GM23338 (cell line): ENCODE measurements at regions not wholly inside any gene's neighbourhood (a gene's known extent, or its start where the extent isn't known, plus 50 kb on each side); places are given as distances from the start of the nearest gene placed in this dataset.

Experiments
- EZH2 ChIP-seq: fragments of 200-600 bp; sonication (generic); IDR thresholded peaks from one replicate; pipeline ENCODE4 v1.8.0; 2017; ENCODE audit warnings: antibody characterized with exemption, mild to moderate bottlenecking, low read depth; ENCODE audit not compliant: unreplicated experiment
- EZH2phosphoT487 ChIP-seq: fragments of 200-600 bp; sonication (generic); IDR thresholded peaks from one replicate; pipeline ENCODE4 v1.8.1; 2018; ENCODE audit warnings: antibody characterized with exemption; ENCODE audit not compliant: unreplicated experiment
- POLR2AphosphoS5 ChIP-seq: IDR thresholded peaks from 2 replicates; pipeline ENCODE4 v1.6.1; 2016; ENCODE audit warnings: antibody characterized with exemption, low read depth
- TF ChIP-seq, protein P1 (sequence below), 2 experiments: fragments of 200-600 bp in 1 of 2; sonication (generic) in 1 of 2; conservative IDR thresholded peaks; 2 replicates each; pipeline versions ENCODE4 v1.5.1 to v1.6.1; 2016 to 2017; ENCODE audit warnings: antibody characterized with exemption in 2 of 2, low read depth in 2 of 2, mild to moderate bottlenecking in 2 of 2, moderate library complexity in 1 of 2
- TF ChIP-seq, protein P2 (sequence below): fragments of 250-450 bp; sonication (Bioruptor Pico); IDR thresholded peaks from 2 replicates; pipeline ENCODE4 v1.5.0; 2020; ENCODE audit warnings: mild to moderate bottlenecking, moderate library complexity
- TF ChIP-seq, protein P3 (sequence below): IDR thresholded peaks from 2 replicates; pipeline ENCODE4 v1.6.1; 2016; ENCODE audit warnings: antibody characterized with exemption

- TF ChIP-seq, protein P1, sequence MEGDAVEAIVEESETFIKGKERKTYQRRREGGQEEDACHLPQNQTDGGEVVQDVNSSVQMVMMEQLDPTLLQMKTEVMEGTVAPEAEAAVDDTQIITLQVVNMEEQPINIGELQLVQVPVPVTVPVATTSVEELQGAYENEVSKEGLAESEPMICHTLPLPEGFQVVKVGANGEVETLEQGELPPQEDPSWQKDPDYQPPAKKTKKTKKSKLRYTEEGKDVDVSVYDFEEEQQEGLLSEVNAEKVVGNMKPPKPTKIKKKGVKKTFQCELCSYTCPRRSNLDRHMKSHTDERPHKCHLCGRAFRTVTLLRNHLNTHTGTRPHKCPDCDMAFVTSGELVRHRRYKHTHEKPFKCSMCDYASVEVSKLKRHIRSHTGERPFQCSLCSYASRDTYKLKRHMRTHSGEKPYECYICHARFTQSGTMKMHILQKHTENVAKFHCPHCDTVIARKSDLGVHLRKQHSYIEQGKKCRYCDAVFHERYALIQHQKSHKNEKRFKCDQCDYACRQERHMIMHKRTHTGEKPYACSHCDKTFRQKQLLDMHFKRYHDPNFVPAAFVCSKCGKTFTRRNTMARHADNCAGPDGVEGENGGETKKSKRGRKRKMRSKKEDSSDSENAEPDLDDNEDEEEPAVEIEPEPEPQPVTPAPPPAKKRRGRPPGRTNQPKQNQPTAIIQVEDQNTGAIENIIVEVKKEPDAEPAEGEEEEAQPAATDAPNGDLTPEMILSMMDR (conservative IDR thresholded peaks at IDR 0.05; ENCODE audit: low read depth in 2 of 2), result no peak
- no peak for TF ChIP-seq EZH2
- TF ChIP-seq EZH2phosphoT487, result no peak
- TF ChIP-seq, protein P2, sequence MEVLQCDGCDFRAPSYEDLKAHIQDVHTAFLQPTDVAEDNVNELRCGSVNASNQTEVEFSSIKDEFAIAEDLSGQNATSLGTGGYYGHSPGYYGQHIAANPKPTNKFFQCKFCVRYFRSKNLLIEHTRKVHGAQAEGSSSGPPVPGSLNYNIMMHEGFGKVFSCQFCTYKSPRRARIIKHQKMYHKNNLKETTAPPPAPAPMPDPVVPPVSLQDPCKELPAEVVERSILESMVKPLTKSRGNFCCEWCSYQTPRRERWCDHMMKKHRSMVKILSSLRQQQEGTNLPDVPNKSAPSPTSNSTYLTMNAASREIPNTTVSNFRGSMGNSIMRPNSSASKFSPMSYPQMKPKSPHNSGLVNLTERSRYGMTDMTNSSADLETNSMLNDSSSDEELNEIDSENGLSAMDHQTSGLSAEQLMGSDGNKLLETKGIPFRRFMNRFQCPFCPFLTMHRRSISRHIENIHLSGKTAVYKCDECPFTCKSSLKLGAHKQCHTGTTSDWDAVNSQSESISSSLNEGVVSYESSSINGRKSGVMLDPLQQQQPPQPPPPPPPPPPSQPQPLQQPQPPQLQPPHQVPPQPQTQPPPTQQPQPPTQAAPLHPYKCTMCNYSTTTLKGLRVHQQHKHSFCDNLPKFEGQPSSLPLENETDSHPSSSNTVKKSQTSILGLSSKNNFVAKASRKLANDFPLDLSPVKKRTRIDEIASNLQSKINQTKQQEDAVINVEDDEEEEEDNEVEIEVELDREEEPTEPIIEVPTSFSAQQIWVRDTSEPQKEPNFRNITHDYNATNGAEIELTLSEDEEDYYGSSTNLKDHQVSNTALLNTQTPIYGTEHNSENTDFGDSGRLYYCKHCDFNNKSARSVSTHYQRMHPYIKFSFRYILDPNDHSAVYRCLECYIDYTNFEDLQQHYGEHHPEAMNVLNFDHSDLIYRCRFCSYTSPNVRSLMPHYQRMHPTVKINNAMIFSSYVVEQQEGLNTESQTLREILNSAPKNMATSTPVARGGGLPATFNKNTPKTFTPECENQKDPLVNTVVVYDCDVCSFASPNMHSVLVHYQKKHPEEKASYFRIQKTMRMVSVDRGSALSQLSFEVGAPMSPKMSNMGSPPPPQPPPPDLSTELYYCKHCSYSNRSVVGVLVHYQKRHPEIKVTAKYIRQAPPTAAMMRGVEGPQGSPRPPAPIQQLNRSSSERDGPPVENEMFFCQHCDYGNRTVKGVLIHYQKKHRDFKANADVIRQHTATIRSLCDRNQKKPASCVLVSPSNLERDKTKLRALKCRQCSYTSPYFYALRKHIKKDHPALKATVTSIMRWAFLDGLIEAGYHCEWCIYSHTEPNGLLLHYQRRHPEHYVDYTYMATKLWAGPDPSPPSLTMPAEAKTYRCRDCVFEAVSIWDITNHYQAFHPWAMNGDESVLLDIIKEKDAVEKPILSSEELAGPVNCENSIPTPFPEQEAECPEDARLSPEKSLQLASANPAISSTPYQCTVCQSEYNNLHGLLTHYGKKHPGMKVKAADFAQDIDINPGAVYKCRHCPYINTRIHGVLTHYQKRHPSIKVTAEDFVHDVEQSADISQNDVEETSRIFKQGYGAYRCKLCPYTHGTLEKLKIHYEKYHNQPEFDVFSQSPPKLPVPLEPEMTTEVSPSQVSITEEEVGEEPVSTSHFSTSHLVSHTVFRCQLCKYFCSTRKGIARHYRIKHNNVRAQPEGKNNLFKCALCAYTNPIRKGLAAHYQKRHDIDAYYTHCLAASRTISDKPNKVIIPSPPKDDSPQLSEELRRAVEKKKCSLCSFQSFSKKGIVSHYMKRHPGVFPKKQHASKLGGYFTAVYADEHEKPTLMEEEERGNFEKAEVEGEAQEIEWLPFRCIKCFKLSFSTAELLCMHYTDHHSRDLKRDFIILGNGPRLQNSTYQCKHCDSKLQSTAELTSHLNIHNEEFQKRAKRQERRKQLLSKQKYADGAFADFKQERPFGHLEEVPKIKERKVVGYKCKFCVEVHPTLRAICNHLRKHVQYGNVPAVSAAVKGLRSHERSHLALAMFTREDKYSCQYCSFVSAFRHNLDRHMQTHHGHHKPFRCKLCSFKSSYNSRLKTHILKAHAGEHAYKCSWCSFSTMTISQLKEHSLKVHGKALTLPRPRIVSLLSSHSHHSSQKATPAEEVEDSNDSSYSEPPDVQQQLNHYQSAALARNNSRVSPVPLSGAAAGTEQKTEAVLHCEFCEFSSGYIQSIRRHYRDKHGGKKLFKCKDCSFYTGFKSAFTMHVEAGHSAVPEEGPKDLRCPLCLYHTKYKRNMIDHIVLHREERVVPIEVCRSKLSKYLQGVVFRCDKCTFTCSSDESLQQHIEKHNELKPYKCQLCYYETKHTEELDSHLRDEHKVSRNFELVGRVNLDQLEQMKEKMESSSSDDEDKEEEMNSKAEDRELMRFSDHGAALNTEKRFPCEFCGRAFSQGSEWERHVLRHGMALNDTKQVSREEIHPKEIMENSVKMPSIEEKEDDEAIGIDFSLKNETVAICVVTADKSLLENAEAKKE (CRISPR knock-in tag), result no peak
- TF ChIP-seq POLR2AphosphoS5, result no peak
- TF ChIP-seq, protein P3, sequence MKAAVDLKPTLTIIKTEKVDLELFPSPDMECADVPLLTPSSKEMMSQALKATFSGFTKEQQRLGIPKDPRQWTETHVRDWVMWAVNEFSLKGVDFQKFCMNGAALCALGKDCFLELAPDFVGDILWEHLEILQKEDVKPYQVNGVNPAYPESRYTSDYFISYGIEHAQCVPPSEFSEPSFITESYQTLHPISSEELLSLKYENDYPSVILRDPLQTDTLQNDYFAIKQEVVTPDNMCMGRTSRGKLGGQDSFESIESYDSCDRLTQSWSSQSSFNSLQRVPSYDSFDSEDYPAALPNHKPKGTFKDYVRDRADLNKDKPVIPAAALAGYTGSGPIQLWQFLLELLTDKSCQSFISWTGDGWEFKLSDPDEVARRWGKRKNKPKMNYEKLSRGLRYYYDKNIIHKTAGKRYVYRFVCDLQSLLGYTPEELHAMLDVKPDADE, result no peak
Observed at GRCh38 chr1:198397208-198397808, 143.2 kb downstream of the ATP6V1G3 start.
